Type B pancreatic cell (in vitro differentiated cells): ENCODE measurements at regions not wholly inside any gene's neighbourhood (a gene's known extent, or its start where the extent isn't known, plus 50 kb on each side); places are given as distances from the start of the nearest gene placed in this dataset.
"Not testable (repeated sequence)": the region's sequence is repeated elsewhere in the genome, so short reads cannot be mapped to it uniquely, and the experiment has no call there.

Source experiments
- DNase-seq: peaks from one replicate; pipeline ENCODE4 v3.0.0; 2021; ENCODE audit warnings: mixed read lengths; ENCODE audit not compliant: unreplicated experiment; ENCODE audit errors: extremely low spot score
- H3K27ac Mint-ChIP-seq: 2 replicates; pipeline ENCODE4 v1.8.0; 2021; ENCODE audit warnings: mild to moderate bottlenecking, mixed read lengths
- H3K27me3 Mint-ChIP-seq: 2 replicates; pipeline ENCODE4 v1.8.0; 2021; ENCODE audit warnings: mixed read lengths
- H3K36me3 Mint-ChIP-seq: 2 replicates; pipeline ENCODE4 v1.8.0; 2021; ENCODE audit warnings: mixed read lengths
- H3K4me1 Mint-ChIP-seq: one replicate; pipeline ENCODE4 v1.8.0; 2021; ENCODE audit warnings: mixed read lengths; ENCODE audit not compliant: unreplicated experiment
- H3K4me3 Mint-ChIP-seq: 2 replicates; pipeline ENCODE4 v1.8.0; 2021; ENCODE audit warnings: mild to moderate bottlenecking, mixed read lengths
- H3K9me3 Mint-ChIP-seq: 2 replicates; pipeline ENCODE4 v1.8.0; 2021; ENCODE audit warnings: mixed read lengths
- TF ChIP-seq, protein P1 (sequence below): fragments of 200-600 bp; sonication (generic); conservative IDR thresholded peaks from 2 replicates; pipeline ENCODE4 v1.5.0; 2021; ENCODE audit warnings: antibody characterized with exemption, mild to moderate bottlenecking

DNA sequence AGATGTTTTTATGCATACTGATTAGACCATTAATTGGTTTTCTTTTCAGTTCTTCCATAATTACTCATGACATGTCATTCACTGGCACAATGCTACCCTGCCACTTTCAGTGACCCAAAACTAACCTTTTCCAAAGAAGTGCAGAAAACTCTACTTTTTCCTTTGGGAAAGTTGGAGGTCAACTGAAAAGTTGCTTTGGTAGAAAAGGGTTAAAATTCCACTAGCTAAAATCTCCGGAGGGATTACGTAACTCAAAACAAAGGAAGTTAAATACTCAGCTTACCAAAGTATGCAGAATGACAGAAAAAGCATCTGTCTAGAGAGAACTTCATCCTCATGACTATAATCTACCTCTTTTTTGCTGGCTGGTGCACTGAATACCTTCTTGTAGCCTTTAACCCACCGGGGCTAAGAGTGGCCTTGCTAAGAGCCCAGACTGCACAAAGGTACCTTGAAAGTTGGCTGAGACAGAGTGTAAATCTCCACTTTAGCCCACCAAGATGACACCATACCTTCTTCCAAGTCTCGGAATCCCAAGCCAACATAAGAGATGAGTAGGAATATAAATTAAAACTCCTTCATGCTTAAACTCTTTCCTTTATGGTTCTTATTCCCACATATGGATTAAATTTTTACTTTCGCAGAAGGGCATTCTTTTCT, 1099.5 kb upstream of the INTU start:
- TF ChIP-seq, protein P1, sequence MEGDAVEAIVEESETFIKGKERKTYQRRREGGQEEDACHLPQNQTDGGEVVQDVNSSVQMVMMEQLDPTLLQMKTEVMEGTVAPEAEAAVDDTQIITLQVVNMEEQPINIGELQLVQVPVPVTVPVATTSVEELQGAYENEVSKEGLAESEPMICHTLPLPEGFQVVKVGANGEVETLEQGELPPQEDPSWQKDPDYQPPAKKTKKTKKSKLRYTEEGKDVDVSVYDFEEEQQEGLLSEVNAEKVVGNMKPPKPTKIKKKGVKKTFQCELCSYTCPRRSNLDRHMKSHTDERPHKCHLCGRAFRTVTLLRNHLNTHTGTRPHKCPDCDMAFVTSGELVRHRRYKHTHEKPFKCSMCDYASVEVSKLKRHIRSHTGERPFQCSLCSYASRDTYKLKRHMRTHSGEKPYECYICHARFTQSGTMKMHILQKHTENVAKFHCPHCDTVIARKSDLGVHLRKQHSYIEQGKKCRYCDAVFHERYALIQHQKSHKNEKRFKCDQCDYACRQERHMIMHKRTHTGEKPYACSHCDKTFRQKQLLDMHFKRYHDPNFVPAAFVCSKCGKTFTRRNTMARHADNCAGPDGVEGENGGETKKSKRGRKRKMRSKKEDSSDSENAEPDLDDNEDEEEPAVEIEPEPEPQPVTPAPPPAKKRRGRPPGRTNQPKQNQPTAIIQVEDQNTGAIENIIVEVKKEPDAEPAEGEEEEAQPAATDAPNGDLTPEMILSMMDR = no peak
- H3K4me1 Mint-ChIP-seq = peaks cover 5% of the 10 kb centered on the region
- no peak for DNase-seq
- H3K9me3 Mint-ChIP-seq = no peaks in the 10 kb centered on the region
- H3K27ac Mint-ChIP-seq = no peak overlapping the region
- H3K4me3 Mint-ChIP-seq = no peak overlapping the region
- H3K36me3 Mint-ChIP-seq = no peaks in the 10 kb centered on the region
- no peaks in the 10 kb centered on the region for H3K27me3 Mint-ChIP-seq

DNA sequence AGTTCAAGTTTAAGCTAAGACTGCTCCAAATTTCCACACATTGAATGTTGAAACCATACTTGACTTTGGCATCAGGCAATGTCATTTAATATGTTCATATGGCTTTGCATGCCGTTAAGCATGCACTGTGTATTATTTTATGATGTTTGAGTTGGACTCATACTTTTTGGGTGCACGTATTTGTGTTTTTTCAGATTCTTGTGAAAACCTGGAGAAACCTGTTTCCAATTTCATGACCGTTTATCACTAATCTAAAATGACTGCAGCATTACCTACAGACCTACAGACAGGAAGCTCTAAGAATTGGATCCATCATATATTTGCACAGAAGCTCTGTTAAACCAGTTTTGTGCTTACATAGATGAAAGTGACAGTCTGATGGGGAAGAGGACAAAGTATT, 1093.0 kb upstream of the INTU start:
- Mint-ChIP-seq H3K4me1 (peaks cover 14% of the 10 kb centered on the region), H3K9me3 (no peaks in the 10 kb centered on the region), H3K27me3 (no peaks in the 10 kb centered on the region), H3K27ac (no peak overlapping the region), H3K4me3 (no peak overlapping the region), H3K36me3 (no peaks in the 10 kb centered on the region)
- no peak for DNase-seq
- TF ChIP-seq, protein P1 = no peak

DNA sequence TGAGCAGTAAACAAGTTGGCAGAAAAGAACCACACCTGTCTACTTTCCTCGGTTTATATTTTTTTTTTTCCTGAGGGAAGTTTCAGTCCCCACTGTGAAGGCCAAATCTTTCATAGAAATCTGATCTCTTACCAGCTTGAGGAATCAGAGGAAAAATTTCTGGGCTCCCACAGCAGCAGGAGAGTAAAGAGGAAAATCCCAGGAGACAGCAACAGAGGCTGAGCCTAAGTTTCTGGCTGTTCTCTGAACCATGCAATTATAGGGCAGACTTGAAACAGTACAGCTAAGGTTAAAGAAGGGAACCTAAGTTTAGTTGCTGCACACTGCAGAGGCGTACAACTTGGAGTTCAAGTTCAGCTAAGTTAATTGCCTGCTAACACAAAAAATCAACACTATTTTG, 1090.9 kb upstream of the INTU start:
- no peaks in the 10 kb centered on the region for H3K27me3 Mint-ChIP-seq
- no peaks in the 10 kb centered on the region for H3K9me3 Mint-ChIP-seq
- H3K4me1 Mint-ChIP-seq = peaks cover 14% of the 10 kb centered on the region
- TF ChIP-seq, protein P1 = no peak
- H3K27ac Mint-ChIP-seq = no peak overlapping the region
- DNase-seq = no peak
- no peak overlapping the region for H3K4me3 Mint-ChIP-seq
- no peaks in the 10 kb centered on the region for H3K36me3 Mint-ChIP-seq

DNA sequence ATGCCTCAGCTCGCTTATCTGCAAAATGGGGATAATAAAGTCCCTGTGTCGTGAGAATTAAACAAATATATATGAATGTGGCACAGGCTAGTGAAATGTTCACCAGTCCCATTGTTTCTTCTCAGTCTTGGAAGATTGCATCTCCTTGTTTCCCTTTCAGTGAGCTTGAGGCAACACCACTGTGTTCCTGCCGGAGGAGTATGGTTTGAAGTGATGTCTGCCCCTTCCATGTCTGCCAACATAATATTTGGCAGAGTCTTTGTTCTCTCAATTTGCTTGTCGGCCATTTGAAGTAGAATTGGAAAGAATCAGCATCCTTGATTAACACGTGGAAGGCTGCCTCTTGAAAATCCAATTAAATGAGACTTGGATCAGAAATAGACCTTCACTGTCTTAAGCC, 1088.5 kb upstream of the INTU start:
- no peak overlapping the region for H3K4me3 Mint-ChIP-seq
- TF ChIP-seq, protein P1 = no peak
- DNase-seq = no peak
- H3K27ac Mint-ChIP-seq = no peak overlapping the region
- peaks cover 14% of the 10 kb centered on the region for H3K4me1 Mint-ChIP-seq
- H3K27me3 Mint-ChIP-seq = no peaks in the 10 kb centered on the region
- H3K9me3 Mint-ChIP-seq = no peaks in the 10 kb centered on the region
- H3K36me3 Mint-ChIP-seq = no peaks in the 10 kb centered on the region

DNA sequence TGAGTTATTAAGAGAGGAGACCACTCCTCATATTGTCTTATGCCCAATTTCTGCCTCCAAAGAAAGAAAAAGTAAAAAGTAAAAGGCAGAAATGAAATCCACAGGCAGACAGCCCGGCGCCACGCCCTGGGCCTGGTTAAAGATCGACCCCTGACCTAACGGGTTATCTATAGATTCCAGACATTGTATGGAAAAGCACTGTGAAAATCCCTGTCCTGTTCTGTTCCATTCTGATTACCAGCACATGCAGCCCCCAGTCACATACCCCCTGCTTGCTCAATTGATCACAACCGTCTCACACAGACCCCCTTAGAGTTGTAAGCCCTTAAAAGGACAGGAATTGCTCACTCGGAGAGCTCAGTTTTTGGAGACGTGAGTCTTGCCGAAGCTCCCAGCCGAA, 1086.6 kb upstream of the INTU start:
- not testable (repeated sequence) for H3K4me1 Mint-ChIP-seq, H3K36me3 Mint-ChIP-seq, H3K9me3 Mint-ChIP-seq, H3K4me3 Mint-ChIP-seq, H3K27ac Mint-ChIP-seq, DNase-seq, H3K27me3 Mint-ChIP-seq

DNA sequence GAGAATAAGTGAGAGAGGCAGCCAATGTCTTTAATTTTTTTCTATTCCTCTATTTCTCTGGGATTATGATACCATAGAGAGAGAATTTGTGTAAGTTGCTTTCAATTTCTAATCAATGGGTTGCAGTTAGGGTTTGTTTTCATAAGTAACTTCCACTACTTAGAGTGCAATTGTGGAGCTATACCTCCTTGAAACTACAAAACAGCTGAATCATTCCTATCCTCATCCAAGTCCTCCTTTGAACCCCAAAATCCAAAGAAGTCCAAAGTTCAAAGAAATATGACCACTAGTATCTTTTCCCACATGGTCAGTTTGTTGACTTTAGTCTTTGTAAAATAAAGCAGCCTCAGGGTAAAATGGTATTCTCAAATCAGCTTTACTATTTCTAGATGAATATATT, 1085.4 kb upstream of the INTU start:
- H3K27ac Mint-ChIP-seq = no peak overlapping the region
- no peaks in the 10 kb centered on the region for H3K9me3 Mint-ChIP-seq
- no peak for DNase-seq
- H3K36me3 Mint-ChIP-seq = no peaks in the 10 kb centered on the region
- H3K4me1 Mint-ChIP-seq = peaks cover 4% of the 10 kb centered on the region
- TF ChIP-seq, protein P1 = no peak
- no peaks in the 10 kb centered on the region for H3K27me3 Mint-ChIP-seq
- no peak overlapping the region for H3K4me3 Mint-ChIP-seq
